PC-3 (cell line): ENCODE measurements at regions not wholly inside any gene's neighbourhood (a gene's known extent, or its start where the extent isn't known, plus 50 kb on each side); places are given as distances from the start of the nearest gene placed in this dataset.

ENCODE experiments used
- EZH2 ChIP-seq: fragments of 300-600 bp; sonication (generic); IDR thresholded peaks from one replicate; pipeline ENCODE4 v1.6.1; 2017; ENCODE audit warnings: antibody characterized with exemption, mild to moderate bottlenecking, low read length; ENCODE audit not compliant: unreplicated experiment
- TF ChIP-seq, protein P1 (sequence below): fragments of 300-600 bp; sonication (generic); conservative IDR thresholded peaks from 2 replicates; pipeline ENCODE4 v1.5.1; 2017; ENCODE audit warnings: antibody characterized with exemption, low read depth, mild to moderate bottlenecking, low read length

DNA sequence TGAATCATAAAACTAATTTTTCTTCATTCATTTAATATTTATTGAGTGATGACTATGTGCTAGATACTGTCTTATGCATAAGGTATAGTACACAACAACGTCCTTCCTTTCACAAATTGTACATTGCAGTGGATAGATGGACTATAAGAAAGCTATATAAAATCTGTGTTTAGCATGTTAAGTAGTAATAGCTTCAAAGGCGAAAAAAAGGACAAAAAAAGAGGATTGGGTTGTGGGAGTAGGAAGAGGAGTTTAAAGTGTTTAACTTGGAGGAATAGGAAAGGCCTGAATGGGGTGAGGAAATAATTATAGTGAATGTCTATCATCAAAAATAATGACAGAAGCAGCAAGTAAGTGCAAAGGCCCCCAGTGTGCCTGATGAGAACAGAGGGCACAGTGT is 565.4 kb upstream of the LUZP2 start:
- TF ChIP-seq, protein P1, sequence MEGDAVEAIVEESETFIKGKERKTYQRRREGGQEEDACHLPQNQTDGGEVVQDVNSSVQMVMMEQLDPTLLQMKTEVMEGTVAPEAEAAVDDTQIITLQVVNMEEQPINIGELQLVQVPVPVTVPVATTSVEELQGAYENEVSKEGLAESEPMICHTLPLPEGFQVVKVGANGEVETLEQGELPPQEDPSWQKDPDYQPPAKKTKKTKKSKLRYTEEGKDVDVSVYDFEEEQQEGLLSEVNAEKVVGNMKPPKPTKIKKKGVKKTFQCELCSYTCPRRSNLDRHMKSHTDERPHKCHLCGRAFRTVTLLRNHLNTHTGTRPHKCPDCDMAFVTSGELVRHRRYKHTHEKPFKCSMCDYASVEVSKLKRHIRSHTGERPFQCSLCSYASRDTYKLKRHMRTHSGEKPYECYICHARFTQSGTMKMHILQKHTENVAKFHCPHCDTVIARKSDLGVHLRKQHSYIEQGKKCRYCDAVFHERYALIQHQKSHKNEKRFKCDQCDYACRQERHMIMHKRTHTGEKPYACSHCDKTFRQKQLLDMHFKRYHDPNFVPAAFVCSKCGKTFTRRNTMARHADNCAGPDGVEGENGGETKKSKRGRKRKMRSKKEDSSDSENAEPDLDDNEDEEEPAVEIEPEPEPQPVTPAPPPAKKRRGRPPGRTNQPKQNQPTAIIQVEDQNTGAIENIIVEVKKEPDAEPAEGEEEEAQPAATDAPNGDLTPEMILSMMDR, result no peak
- TF ChIP-seq EZH2, result no peak
